ENCODE measurements at regions not wholly inside any gene's neighbourhood (a gene's known extent, or its start where the extent isn't known, plus 50 kb on each side); places are given as distances from the start of the nearest gene placed in this dataset.

- no peak for DNase-seq (ENCODE audit: low spot score)
- no peaks in the 10 kb centered on the region; the same call in 2 of the 3 replicates for H3K36me3 Mint-ChIP-seq (ENCODE audit: low read depth)
- TF ChIP-seq EZH2 (IDR thresholded peaks at IDR 0.05; ENCODE audit: low read depth, unreplicated experiment) (no peak), ETS1 (IDR thresholded peaks at IDR 0.05) (no peak), ZNF114 (CRISPR knock-in tag; IDR thresholded peaks at IDR 0.05) (no peak), NANOG (IDR thresholded peaks at IDR 0.05; ENCODE audit: borderline replicate concordance) (no peak), CTCF (conservative IDR thresholded peaks at IDR 0.05; ENCODE audit: low read depth in 2 of 2) (no peak), ZNF462 (CRISPR knock-in tag; IDR thresholded peaks at IDR 0.05) (no peak), ZNF331 (CRISPR knock-in tag; IDR thresholded peaks at IDR 0.05; ENCODE audit: low read depth) (no peak), POLR2AphosphoS5 (IDR thresholded peaks at IDR 0.05; ENCODE audit: low read depth) (no peak), REST (IDR thresholded peaks at IDR 0.05; ENCODE audit: unreplicated experiment) (no peak), STAT1 (IDR thresholded peaks at IDR 0.05; ENCODE audit: unreplicated experiment) (no peak), JUNB (IDR thresholded peaks at IDR 0.05; ENCODE audit: unreplicated experiment) (no peak), EZH2phosphoT487 (IDR thresholded peaks at IDR 0.05; ENCODE audit: unreplicated experiment) (no peak), CREB1 (CRISPR knock-in tag; IDR thresholded peaks at IDR 0.05; ENCODE audit: low read depth) (no peak)
- Histone ChIP-seq H3K79me2 (replicated peaks; ENCODE audit: insufficient read depth) (no peaks in the 10 kb centered on the region), H3K4me2 (no peak overlapping the region), H2AFZ (no peak overlapping the region), H3K36me3 (ENCODE audit: insufficient read depth) (no peaks in the 10 kb centered on the region), H3F3A (replicated peaks; ENCODE audit: low read depth) (no peaks in the 10 kb centered on the region), H3K9me2 (ENCODE audit: insufficient read depth) (no peaks in the 10 kb centered on the region), H3K27me3 (ENCODE audit: insufficient read depth) (no peaks in the 10 kb centered on the region), H3K4me1 (ENCODE audit: insufficient read depth) (no peaks in the 10 kb centered on the region), H4K20me1 (replicated peaks; ENCODE audit: insufficient read depth) (no peaks in the 10 kb centered on the region), H3K4me3 (no peak overlapping the region), H3K27ac (ENCODE audit: low read depth) (no peak overlapping the region)
- H3K27me3 Mint-ChIP-seq (ENCODE audit: insufficient read depth, low read depth, poor library complexity), result peaks cover 2% of the 10 kb centered on the region
- H3K4me1 Mint-ChIP-seq, result peaks cover 5% of the 10 kb centered on the region; the same call in 1 of the 3 replicates
- no peak for ATAC-seq
- no peak overlapping the region for H3K4me3 Mint-ChIP-seq
- no peaks in the 10 kb centered on the region for H3K9me3 Mint-ChIP-seq
- H3K27ac Mint-ChIP-seq, result no peak overlapping the region
These were observed 409.9 kb downstream of the KCNJ18 start for GRCh38 chr17:22102177-22102576.
